K562 (cell line): ENCODE measurements at regions not wholly inside any gene's neighbourhood (a gene's known extent, or its start where the extent isn't known, plus 50 kb on each side); places are given as distances from the start of the nearest gene placed in this dataset.

Source experiments
- ATAC-seq: fragments of 200-7000 bp; cut with Tn5 transposase; 3 replicates; pipeline ENCODE4 v1.9.1; 2020; ENCODE audit warnings: moderate library complexity
- BruUV-seq: library from RNA; stranded (reverse); fragments of 400-500 nt; replicated peaks from 2 replicates; lab custom pipeline; 2021; lab: Mats Ljungman, UMichigan
- CTCF ChIA-PET: fragments of 300-600 bp; formaldehyde crosslinking; extraction: SDS; loops from one replicate; lab custom pipeline; 2021; ENCODE audit warnings: low intra/inter-chr PET ratio; lab: Yijun Ruan, JAX
- POLR2A ChIA-PET: fragments of 300-600, 350-650 bp; sonication (Branson Sonifier 250); formaldehyde crosslinking; extraction: SDS; loops from one replicate; lab custom pipeline; 2021; ENCODE audit warnings: antibody characterized with exemption, inconsistent platforms; lab: Yijun Ruan, JAX
- DNase-seq, 4 experiments: peaks; one replicate each; pipeline versions ENCODE4 v3.0.0 to v3.0.0-alpha.2; 2011 to 2018; ENCODE audit warnings: low spot score in 3 of 4, mixed read lengths in 3 of 4; ENCODE audit errors: extremely low read depth in 1 of 4
- FAIRE-seq: peaks from 2 replicates; lab custom pipeline; 2011; peaks lifted over from hg19 to GRCh38; lab: Jason Lieb, UNC
- H2AFZ ChIP-seq: 2 replicates; pipeline ENCODE4 v1.6.0; 2011; ENCODE audit warnings: low read depth, low read length, control low read depth, inconsistent platforms
- H3K27ac ChIP-seq: fragments of 200-600 bp; 3 replicates; pipeline ENCODE4 v1.8.0; 2011; ENCODE audit warnings: low read depth, mild to moderate bottlenecking, control low read depth, inconsistent platforms, low read length, moderate library complexity, mixed read lengths; ENCODE audit errors: extremely low read depth
- H3K27me3 ChIP-seq, 2 experiments: fragments of 300-600 bp in 1 of 2; 2 replicates in 1 of 2; 3 replicates in 1 of 2; pipeline versions ENCODE4 v1.6.0 to v1.8.0; 2011; ENCODE audit warnings: inconsistent platforms in 2 of 2, low read length in 2 of 2, mild to moderate bottlenecking in 1 of 2, mixed read lengths in 1 of 2, moderate library complexity in 1 of 2; ENCODE audit not compliant: control insufficient read depth in 2 of 2, insufficient read depth in 2 of 2
- H3K36me3 ChIP-seq: fragments of 300-600 bp; 3 replicates; pipeline ENCODE4 v1.8.0; 2011; ENCODE audit warnings: mild to moderate bottlenecking, low read length, inconsistent platforms; ENCODE audit not compliant: control insufficient read depth, insufficient read depth
- H3K4me1 ChIP-seq, 2 experiments: fragments of 200-600 bp in 1 of 2; replicated peaks in 1 of 2; 2 replicates in 1 of 2; 3 replicates in 1 of 2; pipeline versions ENCODE4 v1.5.1 to v1.8.0; 2011; ENCODE audit warnings: inconsistent platforms in 2 of 2, low read length in 2 of 2, mild to moderate bottlenecking in 1 of 2, mixed read lengths in 1 of 2, moderate library complexity in 1 of 2; ENCODE audit not compliant: control insufficient read depth in 2 of 2, insufficient read depth in 2 of 2
- H3K4me2 ChIP-seq: 2 replicates; pipeline ENCODE4 v1.6.1; 2011; ENCODE audit warnings: low read length, control low read depth, inconsistent platforms, mixed read lengths; ENCODE audit not compliant: insufficient read depth
- H3K4me3 ChIP-seq: fragments of 200-600 bp; sonication (generic), shearing (Covaris generic); 2 replicates; pipeline ENCODE4 v1.5.1; 2016; ENCODE audit warnings: control low read depth, inconsistent platforms
- H3K79me2 ChIP-seq: fragments of 200-600 bp; 3 replicates; pipeline ENCODE4 v1.8.0; 2011; ENCODE audit warnings: low read length, inconsistent platforms; ENCODE audit not compliant: control insufficient read depth, insufficient read depth
- H3K9ac ChIP-seq, 2 experiments: 2 replicates each; pipeline versions ENCODE4 v1.6.0 to v1.6.1; 2011; ENCODE audit warnings: low read depth in 2 of 2, low read length in 2 of 2, control low read depth in 1 of 2, inconsistent platforms in 1 of 2, mild to moderate bottlenecking in 1 of 2, mixed read lengths in 1 of 2; ENCODE audit not compliant: insufficient read depth in 1 of 2
- H3K9me1 ChIP-seq: one replicate; pipeline ENCODE4 v1.6.0; 2011; ENCODE audit warnings: inconsistent platforms, mild to moderate bottlenecking, low read length, moderate library complexity; ENCODE audit not compliant: control insufficient read depth, insufficient read depth
- H3K9me3 ChIP-seq: replicated peaks from 2 replicates; pipeline ENCODE4 v1.5.1; 2011; ENCODE audit warnings: low read depth, low read length, inconsistent platforms; ENCODE audit not compliant: control insufficient read depth, insufficient read depth
- H4K20me1 ChIP-seq: replicated peaks from 2 replicates; pipeline ENCODE4 v1.6.1; 2011; ENCODE audit warnings: low read length, inconsistent platforms, mixed read lengths; ENCODE audit not compliant: control insufficient read depth, insufficient read depth
- MTF1 ChIP-seq: fragments of 250-450 bp; sonication (Bioruptor Pico); IDR thresholded peaks from 2 replicates; pipeline ENCODE4 v1.9.0; 2021; ENCODE audit warnings: moderate library complexity, mild to moderate bottlenecking, inconsistent platforms, borderline replicate concordance
- NR1H2 ChIP-seq: sonication (generic); formaldehyde crosslinking; IDR thresholded peaks from 2 replicates; pipeline ENCODE4 v1.4.0; 2020; ENCODE audit warnings: mild to moderate bottlenecking, missing genetic modification reagents
- POLR3G ChIP-seq: IDR thresholded peaks from 2 replicates; pipeline ENCODE4 v1.6.1; 2011; ENCODE audit not compliant: insufficient read length, insufficient replicate concordance; ENCODE audit errors: extremely low read depth
- POU5F1 ChIP-seq: fragments of 150-350 bp; IDR thresholded peaks from 2 replicates; pipeline ENCODE4 v1.6.1; 2014; ENCODE audit warnings: borderline replicate concordance, low read length, low read depth, mild to moderate bottlenecking; ENCODE audit not compliant: partially characterized antibody
- SIX5 ChIP-seq, 2 experiments: IDR thresholded peaks; 2 replicates each; pipeline ENCODE4 v1.6.1; 2011; ENCODE audit warnings: low read length in 2 of 2, borderline replicate concordance in 1 of 2, low read depth in 1 of 2, mild to moderate bottlenecking in 1 of 2, moderate library complexity in 1 of 2; ENCODE audit not compliant: insufficient read depth in 1 of 2
- SNIP1 ChIP-seq: fragments of 450-650 bp; IDR thresholded peaks from 2 replicates; pipeline ENCODE4 v1.7.1; 2017; ENCODE audit warnings: low read depth, mild to moderate bottlenecking
- TAF7 ChIP-seq: fragments of 450-650 bp; IDR thresholded peaks from 2 replicates; pipeline ENCODE4 v1.6.1; 2016; ENCODE audit warnings: missing genetic modification characterization, missing compliant biosample characterization
- YBX1 ChIP-seq: fragments of 450-650 bp; IDR thresholded peaks from 2 replicates; pipeline ENCODE4 v1.7.1; 2016; ENCODE audit warnings: mild to moderate bottlenecking
- ZNF644 ChIP-seq: fragments of 200-800 bp; sonication (Bioruptor generic); IDR thresholded peaks from 2 replicates; pipeline ENCODE4 v1.6.1; 2016; ENCODE audit warnings: low read depth, missing genetic modification characterization, missing compliant biosample characterization
- WGBS: fragments of 100-300 bp; shearing (Covaris generic); methylation state at CpG from one replicate; pipeline ENCODE4 v1.1.6; 2016; ENCODE audit warnings: low coverage, mixed read lengths; ENCODE audit not compliant: insufficient coverage; ENCODE audit errors: missing lambda C conversion rate; 5-methylcytosine and 5-hydroxymethylcytosine counted together
- in situ Hi-C: fragments of 300-500 bp; cut with MboI; formaldehyde crosslinking; loops from 4 replicates; pipeline ENCODE4 v1.15.0; 2018; ENCODE audit warnings: inconsistent platforms, mixed read lengths
- intact Hi-C: fragments of 100-400 bp; cut with micrococcal nuclease; formaldehyde crosslinking; loops from 2 replicates; pipeline ENCODE4 v1.14.2; 2022
- TF ChIP-seq, protein P1 (sequence below): IDR thresholded peaks from 3 replicates; pipeline ENCODE4 v1.6.1; 2011; ENCODE audit warnings: borderline replicate concordance, mild to moderate bottlenecking; ENCODE audit not compliant: insufficient read length, insufficient read depth

- Histone ChIP-seq H3K27me3 (no peaks in the 10 kb centered on the region), H3K36me3 (no peaks in the 10 kb centered on the region), H3K9me3 (no peaks in the 10 kb centered on the region), H3K9me1 (no peaks in the 10 kb centered on the region), H3K4me2 (no peak overlapping the region), H3K9ac (no peak overlapping the region), H3K4me3 (no peak overlapping the region), H3K4me1 (no peaks in the 10 kb centered on the region), H2AFZ (no peak overlapping the region), H3K27ac (no peak overlapping the region), H4K20me1 (no peaks in the 10 kb centered on the region), H3K79me2 (no peaks in the 10 kb centered on the region)
- ChIA-PET CTCF (no interaction called here), POLR2A (no interaction called here)
- DNase-seq: no peak
- in situ Hi-C loops: no loop called here
- FAIRE-seq: no peak
- BruUV-seq: no TSS peak
- 0% methylated on average over 3 of the region's 3 CpGs for WGBS
- intact Hi-C loops: no loop called here
- TF ChIP-seq, protein P1, sequence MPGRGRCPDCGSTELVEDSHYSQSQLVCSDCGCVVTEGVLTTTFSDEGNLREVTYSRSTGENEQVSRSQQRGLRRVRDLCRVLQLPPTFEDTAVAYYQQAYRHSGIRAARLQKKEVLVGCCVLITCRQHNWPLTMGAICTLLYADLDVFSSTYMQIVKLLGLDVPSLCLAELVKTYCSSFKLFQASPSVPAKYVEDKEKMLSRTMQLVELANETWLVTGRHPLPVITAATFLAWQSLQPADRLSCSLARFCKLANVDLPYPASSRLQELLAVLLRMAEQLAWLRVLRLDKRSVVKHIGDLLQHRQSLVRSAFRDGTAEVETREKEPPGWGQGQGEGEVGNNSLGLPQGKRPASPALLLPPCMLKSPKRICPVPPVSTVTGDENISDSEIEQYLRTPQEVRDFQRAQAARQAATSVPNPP: no peak
- TF ChIP-seq POU5F1 (no peak), NR1H2 (CRISPR knock-in tag) (no peak), POLR3G (no peak), SIX5 (IDR thresholded peaks at IDR 0.05; ENCODE audit: borderline replicate concordance in 1 of 2, insufficient read depth in 1 of 2, low read depth in 1 of 2, low read length in 2 of 2) (no peak), YBX1 (no peak), SNIP1 (no peak), TAF7 (no peak), MTF1 (CRISPR knock-in tag) (no peak), ZNF644 (tag) (no peak)
- no peak for ATAC-seq
These were observed 940.2 kb downstream of the EFNA5 start for GRCh38 chr5:106730506-106730905.
